Adipose tissue (tissue), 3 donors: ENCODE measurements at regions not wholly inside any gene's neighbourhood (a gene's known extent, or its start where the extent isn't known, plus 50 kb on each side); places are given as distances from the start of the nearest gene placed in this dataset.
"Not testable (repeated sequence)": the region's sequence is repeated elsewhere in the genome, so short reads cannot be mapped to it uniquely, and the experiment has no call there.

ENCODE experiments used
- H3K27ac ChIP-seq: one replicate; pipeline ENCODE4 v1.5.1; 2013; ENCODE audit warnings: low read depth, low read length
- WGBS, 3 donors: extraction: QIAGEN DNeasy Blood & Tissue Kit; methylation state at CpG; one replicate each; pipeline ENCODE4 v1.1.7; 2013; 5-methylcytosine and 5-hydroxymethylcytosine counted together
- donor health status: healthy with polysubstance abuse.
- donor health status: Bipolar disorder and iron deficiency.
- donor health status: healthy.

GRCh38 chr1:234838820-234839219 is 228.8 kb upstream of the IRF2BP2 start:
- no peak overlapping the region for H3K27ac ChIP-seq
- WGBS, 3 donors = 76 to 93% (median 91%) methylated on average over 1 of the region's 1 CpG

DNA sequence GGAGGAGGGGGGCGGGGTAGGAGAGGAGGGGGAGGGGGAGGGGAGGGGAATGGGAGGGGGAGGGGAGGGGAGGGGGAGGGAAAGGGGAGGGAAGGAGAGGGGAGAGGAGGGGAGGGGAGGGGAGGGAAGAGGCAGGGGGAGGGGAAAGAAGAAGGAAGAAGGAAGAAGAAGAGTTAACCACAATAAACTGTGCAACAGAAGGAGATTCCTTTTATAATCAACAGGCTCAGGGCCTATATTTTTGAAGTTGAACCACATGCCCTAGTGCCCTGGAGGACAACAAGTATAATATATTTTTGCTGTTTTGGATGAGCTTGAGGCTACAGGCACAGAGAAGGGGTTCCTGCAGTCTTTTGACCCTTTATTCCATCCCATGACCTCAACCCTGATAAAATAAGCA is 228.2 kb upstream of the IRF2BP2 start:
- H3K27ac ChIP-seq = no peak overlapping the region
- no CpG with 5 or more reads among the region's 1 CpG for WGBS, 3 donors

DNA sequence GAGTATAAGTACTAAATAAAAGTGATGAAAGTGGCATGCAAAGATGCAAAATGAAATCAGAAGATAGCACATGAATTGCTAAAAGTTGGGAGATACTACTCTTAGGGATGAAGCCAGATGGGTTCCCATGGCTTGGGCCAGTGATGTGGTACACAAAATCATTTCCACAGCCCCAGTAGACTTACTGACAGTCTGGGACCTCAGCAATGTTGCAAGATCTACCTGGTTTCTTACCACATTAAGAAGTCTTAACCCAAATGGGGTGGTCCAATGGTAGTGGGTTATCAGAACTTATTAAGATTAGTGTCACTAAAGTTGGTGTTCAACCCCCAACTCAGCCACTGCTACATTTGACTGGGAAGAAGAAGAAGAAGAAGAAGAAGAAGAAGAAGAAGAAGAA is 227.7 kb upstream of the IRF2BP2 start:
- no peak overlapping the region for H3K27ac ChIP-seq

- 79 to 88% (median 86%) methylated on average over 8 of the region's 8 CpGs for WGBS, 3 donors
- H3K27ac ChIP-seq = no peak overlapping the region
Measured at GRCh38 chr1:234836776-234837357, 226.9 kb upstream of the IRF2BP2 start.

DNA sequence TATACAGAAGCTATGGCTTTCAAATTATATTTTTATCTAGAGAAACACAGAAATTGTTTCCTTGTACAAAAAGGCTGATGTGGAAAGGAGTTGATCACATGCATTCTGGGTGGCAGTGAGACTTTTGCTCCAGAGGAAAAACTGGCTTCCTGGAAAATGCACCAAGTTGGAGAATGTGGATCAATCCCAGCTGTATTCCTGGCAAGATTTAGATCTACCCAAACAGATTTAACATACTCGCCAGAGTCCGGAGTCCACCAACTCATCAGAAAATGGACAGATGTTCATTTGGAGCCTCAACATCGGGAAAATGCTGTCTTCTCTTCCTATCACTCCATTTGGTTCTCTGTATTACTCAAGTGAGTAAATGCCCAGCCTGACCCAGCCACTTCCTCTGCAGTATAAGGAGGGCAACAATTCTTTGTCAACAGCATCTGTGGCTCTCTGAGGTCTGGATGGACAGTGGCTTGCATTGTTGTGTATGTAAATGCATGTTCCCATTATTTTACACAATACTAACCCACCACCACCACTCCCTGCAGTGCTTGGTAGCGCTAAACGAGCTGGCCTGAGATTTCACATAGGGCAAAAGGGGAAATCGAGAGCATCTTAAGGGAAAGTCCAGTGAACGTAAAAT is 226.2 kb upstream of the IRF2BP2 start:
- WGBS, 3 donors = 59 to 72% (median 63%) methylated on average over 7 of the region's 7 CpGs
- H3K27ac ChIP-seq = no peak overlapping the region

- WGBS, 3 donors = 55 to 81% (median 59%) methylated on average over 2 of the region's 2 CpGs
- H3K27ac ChIP-seq = no peak overlapping the region
Measured at GRCh38 chr1:234835239-234835638, 225.3 kb upstream of the IRF2BP2 start.

GRCh38 chr1:234833646-234834045 is 223.7 kb upstream of the IRF2BP2 start:
- 95 to 98% (median 96%) methylated on average over 4 of the region's 4 CpGs for WGBS, 3 donors
- H3K27ac ChIP-seq = no peak overlapping the region

DNA sequence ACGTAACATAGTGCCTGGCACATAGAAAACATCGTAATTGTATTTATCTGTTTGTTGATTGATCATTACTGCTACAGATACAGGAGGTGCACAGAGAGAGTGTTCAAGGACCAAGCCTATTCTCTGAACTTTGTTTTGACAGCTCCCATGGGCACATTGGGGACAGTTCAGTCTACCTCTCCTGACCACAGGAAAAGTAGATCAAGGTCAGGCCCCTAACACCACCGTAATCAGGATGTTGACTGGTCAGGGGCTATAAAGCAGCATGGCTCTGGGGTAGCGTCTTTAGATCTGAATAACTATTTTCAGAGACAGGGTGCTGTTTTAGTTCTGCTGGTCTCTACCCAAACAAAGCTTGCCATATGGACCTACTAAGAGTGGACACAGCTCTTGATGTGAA is 223.1 kb upstream of the IRF2BP2 start:
- 90 to 95% (median 92%) methylated on average over 4 of the region's 4 CpGs for WGBS, 3 donors
- no peak overlapping the region for H3K27ac ChIP-seq

GRCh38 chr1:234827656-234828055 is 217.7 kb upstream of the IRF2BP2 start:
- 88 to 95% (median 94%) methylated on average over 7 of the region's 7 CpGs for WGBS, 3 donors
- H3K27ac ChIP-seq = no peak overlapping the region

- 83 to 100% (median 91%) methylated on average over 1 of the region's 1 CpG for WGBS, 3 donors
- H3K27ac ChIP-seq = no peak overlapping the region
Measured at GRCh38 chr1:234827181-234827580, 217.2 kb upstream of the IRF2BP2 start.

- 87 to 97% (median 96%) methylated on average over 7 of the region's 7 CpGs for WGBS, 3 donors
- no peak overlapping the region for H3K27ac ChIP-seq
Measured at GRCh38 chr1:234826352-234826751, 216.4 kb upstream of the IRF2BP2 start.

- H3K27ac ChIP-seq = no peak overlapping the region
- 69 to 77% (median 71%) methylated on average over 7 of the region's 7 CpGs for WGBS, 3 donors
Measured at GRCh38 chr1:234825498-234826165, 215.7 kb upstream of the IRF2BP2 start.

- WGBS, 3 donors = 89 to 93% (median 89%) methylated on average over 7 of the region's 7 CpGs
- not testable (repeated sequence) for H3K27ac ChIP-seq
Measured at GRCh38 chr1:234824836-234825235, 214.9 kb upstream of the IRF2BP2 start.

GRCh38 chr1:234823191-234824176 is 213.5 kb upstream of the IRF2BP2 start:
- WGBS, 3 donors = 88 to 96% (median 95%) methylated on average over 16 of the region's 16 CpGs
- H3K27ac ChIP-seq = no peak overlapping the region

GRCh38 chr1:234821840-234822239 is 211.9 kb upstream of the IRF2BP2 start:
- 97 to 99% (median 97%) methylated on average over 6 of the region's 6 CpGs for WGBS, 3 donors
- no peak overlapping the region for H3K27ac ChIP-seq

DNA sequence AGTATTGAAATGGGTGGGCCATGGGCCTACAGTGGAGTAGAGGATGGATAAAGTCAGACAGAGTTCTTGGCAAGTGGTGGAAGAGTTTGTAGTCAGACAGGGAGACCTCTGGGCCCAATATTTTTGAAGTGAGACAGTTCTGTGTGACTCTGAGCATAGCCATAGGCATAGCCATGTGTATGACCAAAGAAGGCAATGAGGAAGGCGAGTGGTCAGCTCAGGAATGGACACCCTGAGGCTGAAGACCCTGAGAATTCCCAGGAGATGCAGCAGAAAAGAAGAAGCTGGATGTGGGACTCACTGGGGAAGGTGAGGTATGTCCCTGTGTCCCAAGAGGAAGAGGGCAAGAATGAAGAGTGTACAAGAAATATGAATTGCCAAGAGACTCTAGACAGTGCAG is 210.6 kb upstream of the IRF2BP2 start:
- H3K27ac ChIP-seq = no peak overlapping the region
- WGBS, 3 donors = 96 to 100% (median 96%) methylated on average over 1 of the region's 1 CpG

DNA sequence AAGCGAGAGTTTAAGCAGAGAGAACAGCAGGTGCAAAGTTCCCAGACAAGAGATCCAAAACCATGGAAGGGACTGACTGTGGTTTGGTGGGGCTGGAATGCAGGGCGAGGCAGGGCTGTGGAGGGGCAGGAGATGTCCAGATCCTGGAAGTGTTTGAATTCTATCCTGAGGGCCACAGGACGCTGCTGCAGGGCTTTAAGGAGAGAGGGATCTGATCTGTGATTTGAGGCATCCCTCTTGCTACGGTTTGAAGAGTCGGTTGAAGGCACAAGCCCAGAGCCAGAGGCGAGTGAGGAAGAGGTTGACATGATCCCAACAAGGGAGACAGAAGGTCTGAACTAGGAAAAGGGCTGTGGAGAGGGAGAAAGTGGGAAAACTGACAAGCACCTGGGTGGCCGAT is 209.9 kb upstream of the IRF2BP2 start:
- WGBS, 3 donors = 87 to 98% (median 93%) methylated on average over 4 to 6 of the region's 7 CpGs

DNA sequence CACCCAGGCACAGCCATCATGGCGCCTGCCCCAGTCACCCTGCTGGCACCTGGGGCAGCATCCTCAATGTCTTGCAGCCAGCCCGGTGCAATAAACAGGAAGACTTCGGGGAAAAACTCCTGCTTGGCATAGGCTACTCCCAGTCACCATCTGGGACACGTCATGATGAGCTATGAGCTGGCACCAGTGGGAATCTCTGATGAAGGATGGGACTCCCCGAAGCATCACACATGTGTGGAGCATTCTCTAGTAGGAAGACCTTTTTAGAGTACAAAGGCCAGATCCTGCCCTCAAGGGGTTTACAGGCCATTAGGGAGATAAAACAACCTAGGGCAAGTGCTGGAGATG is 208.0 kb upstream of the IRF2BP2 start:
- WGBS, 3 donors = 63 to 83% (median 74%) methylated on average over 2 to 3 of the region's 5 CpGs
- not testable (repeated sequence) for H3K27ac ChIP-seq

More for the DNA sequence above, 209.9 kb upstream of the IRF2BP2 start:
- H3K27ac ChIP-seq = not testable (repeated sequence)
